IMR-90 (cell line): ENCODE measurements at regions not wholly inside any gene's neighbourhood (a gene's known extent, or its start where the extent isn't known, plus 50 kb on each side); places are given as distances from the start of the nearest gene placed in this dataset.

Source experiments
- BHLHE40 ChIP-seq: fragments of 150-350 bp; IDR thresholded peaks from 2 replicates; pipeline ENCODE4 v1.6.1; 2016; ENCODE audit warnings: mild to moderate bottlenecking, low read depth, low read length
- CEBPB ChIP-seq: IDR thresholded peaks from 2 replicates; pipeline ENCODE4 v1.6.1; 2012; ENCODE audit warnings: low read depth, low read length, improper control_type of control experiment
- CHD1 ChIP-seq: IDR thresholded peaks from 2 replicates; pipeline ENCODE4 v1.6.1; 2012; ENCODE audit warnings: low read depth, low read length, improper control_type of control experiment
- MAZ ChIP-seq: IDR thresholded peaks from 2 replicates; pipeline ENCODE4 v1.6.1; 2012; ENCODE audit warnings: low read depth, mild to moderate bottlenecking, low read length, improper control_type of control experiment, moderate library complexity, borderline replicate concordance
- MXI1 ChIP-seq: IDR thresholded peaks from 2 replicates; pipeline ENCODE4 v1.6.1; 2012; ENCODE audit warnings: low read depth, mild to moderate bottlenecking, low read length, moderate library complexity, borderline replicate concordance
- POLR2A ChIP-seq: IDR thresholded peaks from 2 replicates; pipeline ENCODE4 v1.6.1; 2012; ENCODE audit warnings: mild to moderate bottlenecking, low read depth, low read length
- RAD21 ChIP-seq: IDR thresholded peaks from 2 replicates; pipeline ENCODE4 v1.6.1; 2012; ENCODE audit warnings: low read length, improper control_type of control experiment
- SMC3 ChIP-seq: fragments of 150-350 bp; IDR thresholded peaks from 2 replicates; pipeline ENCODE4 v1.6.1; 2016; ENCODE audit warnings: low read depth, mild to moderate bottlenecking, antibody characterized with exemption, low read length, moderate library complexity
- TF ChIP-seq, protein P1 (sequence below): conservative IDR thresholded peaks from 2 replicates; pipeline ENCODE4 v1.5.1; 2012; ENCODE audit warnings: mild to moderate bottlenecking, low read depth, low read length, improper control_type of control experiment
- TF ChIP-seq, protein P2 (sequence below): fragments of 150-350 bp; IDR thresholded peaks from 2 replicates; pipeline ENCODE4 v1.6.1; 2017; ENCODE audit warnings: mild to moderate bottlenecking, antibody characterized with exemption, low read length, low read depth

DNA sequence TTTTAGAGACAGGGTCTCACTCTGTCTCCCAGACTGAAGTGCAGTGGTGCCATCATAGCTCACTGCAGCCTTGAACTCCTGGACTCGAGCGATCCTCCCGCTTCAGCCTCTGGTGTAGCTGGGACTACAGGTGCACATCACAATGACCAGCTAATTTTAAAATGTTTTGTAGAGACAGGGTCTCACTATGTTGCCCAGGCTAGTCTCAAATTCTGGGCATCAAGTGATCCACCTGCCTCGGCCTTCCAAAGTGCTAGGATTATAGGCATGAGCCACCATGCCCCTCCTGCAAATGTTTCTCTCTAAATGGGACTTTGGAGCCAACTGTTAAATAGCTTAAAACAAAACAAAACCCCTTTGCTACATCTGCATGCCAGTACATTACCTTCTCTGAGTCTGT lies 82.2 kb upstream of the BRD7 start:
- TF ChIP-seq RAD21 (no peak), MXI1 (no peak), POLR2A (no peak), MAZ (no peak), CHD1 (no peak), BHLHE40 (no peak), CEBPB (no peak), SMC3 (no peak)
- TF ChIP-seq, protein P1, sequence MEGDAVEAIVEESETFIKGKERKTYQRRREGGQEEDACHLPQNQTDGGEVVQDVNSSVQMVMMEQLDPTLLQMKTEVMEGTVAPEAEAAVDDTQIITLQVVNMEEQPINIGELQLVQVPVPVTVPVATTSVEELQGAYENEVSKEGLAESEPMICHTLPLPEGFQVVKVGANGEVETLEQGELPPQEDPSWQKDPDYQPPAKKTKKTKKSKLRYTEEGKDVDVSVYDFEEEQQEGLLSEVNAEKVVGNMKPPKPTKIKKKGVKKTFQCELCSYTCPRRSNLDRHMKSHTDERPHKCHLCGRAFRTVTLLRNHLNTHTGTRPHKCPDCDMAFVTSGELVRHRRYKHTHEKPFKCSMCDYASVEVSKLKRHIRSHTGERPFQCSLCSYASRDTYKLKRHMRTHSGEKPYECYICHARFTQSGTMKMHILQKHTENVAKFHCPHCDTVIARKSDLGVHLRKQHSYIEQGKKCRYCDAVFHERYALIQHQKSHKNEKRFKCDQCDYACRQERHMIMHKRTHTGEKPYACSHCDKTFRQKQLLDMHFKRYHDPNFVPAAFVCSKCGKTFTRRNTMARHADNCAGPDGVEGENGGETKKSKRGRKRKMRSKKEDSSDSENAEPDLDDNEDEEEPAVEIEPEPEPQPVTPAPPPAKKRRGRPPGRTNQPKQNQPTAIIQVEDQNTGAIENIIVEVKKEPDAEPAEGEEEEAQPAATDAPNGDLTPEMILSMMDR = no peak
- TF ChIP-seq, protein P2, sequence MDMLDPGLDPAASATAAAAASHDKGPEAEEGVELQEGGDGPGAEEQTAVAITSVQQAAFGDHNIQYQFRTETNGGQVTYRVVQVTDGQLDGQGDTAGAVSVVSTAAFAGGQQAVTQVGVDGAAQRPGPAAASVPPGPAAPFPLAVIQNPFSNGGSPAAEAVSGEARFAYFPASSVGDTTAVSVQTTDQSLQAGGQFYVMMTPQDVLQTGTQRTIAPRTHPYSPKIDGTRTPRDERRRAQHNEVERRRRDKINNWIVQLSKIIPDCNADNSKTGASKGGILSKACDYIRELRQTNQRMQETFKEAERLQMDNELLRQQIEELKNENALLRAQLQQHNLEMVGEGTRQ = no peak
